ENCODE measurements at regions not wholly inside any gene's neighbourhood (a gene's known extent, or its start where the extent isn't known, plus 50 kb on each side); places are given as distances from the start of the nearest gene placed in this dataset.

DNA sequence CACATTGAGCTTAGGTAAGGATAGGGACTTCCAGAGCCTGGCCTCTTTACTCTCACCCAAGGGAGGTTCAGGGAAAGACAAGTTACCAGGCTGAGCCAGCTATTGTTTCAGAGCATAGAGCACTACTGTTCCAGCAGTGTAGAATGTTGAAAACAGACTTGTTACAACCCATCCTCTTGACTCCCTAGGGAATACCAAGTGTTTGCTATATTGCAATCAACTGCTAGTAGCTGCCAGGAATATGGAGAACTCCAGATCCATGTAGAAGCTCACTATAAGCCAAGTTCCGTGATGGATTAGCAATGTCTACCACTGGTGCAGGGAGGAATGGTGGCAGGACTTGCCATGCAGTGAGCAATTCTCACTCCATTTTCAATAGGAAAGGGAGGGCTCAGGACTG lies 199.8 kb upstream of the RBM19 start:
- TF ChIP-seq RAD21 (conservative IDR thresholded peaks at IDR 0.05) = no peak
- TF ChIP-seq TAF1 (IDR thresholded peaks at IDR 0.05; ENCODE audit: low read depth) = no peak
- no peak for TF ChIP-seq POLR2AphosphoS5 (IDR thresholded peaks at IDR 0.05)
- no peak for TF ChIP-seq EP300 (conservative IDR thresholded peaks at IDR 0.05; ENCODE audit: poor library complexity, severe bottlenecking)
- H3K4me2 ChIP-seq (ENCODE audit: low read length) = no peak overlapping the region
- H3K27ac ChIP-seq (ENCODE audit: low read length) = no peak overlapping the region
- H3K79me2 ChIP-seq (replicated peaks; ENCODE audit: insufficient read depth, low read length) = no peaks in the 10 kb centered on the region
- H3K4me3 ChIP-seq (ENCODE audit: low read length) = no peak overlapping the region
- H3K9me2 ChIP-seq (ENCODE audit: insufficient read depth, low read length) = no peaks in the 10 kb centered on the region
- no peaks in the 10 kb centered on the region for H3F3A ChIP-seq (ENCODE audit: insufficient read depth, low read length, poor library complexity, severe bottlenecking)
- no peak overlapping the region for H2AFZ ChIP-seq (ENCODE audit: low read depth, low read length)
- no peaks in the 10 kb centered on the region for H4K20me1 ChIP-seq (ENCODE audit: insufficient read depth)
- H3K27me3 ChIP-seq (ENCODE audit: insufficient read depth, low read depth, low read length) = no peaks in the 10 kb centered on the region
- H3K9ac ChIP-seq (ENCODE audit: low read length) = no peak overlapping the region
- no peaks in the 10 kb centered on the region for H3K36me3 ChIP-seq (ENCODE audit: insufficient read depth, low read length)
- no peaks in the 10 kb centered on the region for H3K9me3 ChIP-seq (ENCODE audit: low read length)

DNA sequence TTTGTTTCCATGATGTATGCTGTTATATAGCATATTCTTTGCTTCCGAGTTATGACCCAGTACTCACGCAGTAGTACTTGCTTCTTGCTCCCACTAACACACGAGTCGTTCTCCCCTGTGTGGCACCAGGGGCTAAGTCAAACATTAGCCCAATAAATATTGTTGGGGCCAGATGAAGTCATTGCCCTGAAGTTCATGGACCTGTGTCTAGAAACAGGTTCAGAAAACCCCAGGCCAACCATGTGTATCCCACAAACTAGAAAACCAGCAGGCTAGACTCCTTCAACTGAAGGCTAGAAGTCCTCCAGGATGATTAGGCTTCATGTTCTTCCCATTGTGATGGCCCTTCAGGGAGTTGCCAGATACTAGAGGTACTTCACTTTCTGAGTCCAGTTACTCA lies 198.2 kb upstream of the RBM19 start:
- Histone ChIP-seq H3K4me3 (ENCODE audit: low read length) (no peak overlapping the region), H3K9ac (ENCODE audit: low read length) (no peak overlapping the region), H3K79me2 (replicated peaks; ENCODE audit: insufficient read depth, low read length) (no peaks in the 10 kb centered on the region), H3K36me3 (ENCODE audit: insufficient read depth, low read length) (no peaks in the 10 kb centered on the region), H3F3A (ENCODE audit: insufficient read depth, low read length, poor library complexity, severe bottlenecking) (no peaks in the 10 kb centered on the region), H3K9me3 (ENCODE audit: low read length) (no peaks in the 10 kb centered on the region), H4K20me1 (ENCODE audit: insufficient read depth) (no peaks in the 10 kb centered on the region), H3K4me2 (ENCODE audit: low read length) (no peak overlapping the region), H3K9me2 (ENCODE audit: insufficient read depth, low read length) (no peaks in the 10 kb centered on the region), H2AFZ (ENCODE audit: low read depth, low read length) (no peak overlapping the region), H3K27me3 (ENCODE audit: insufficient read depth, low read depth, low read length) (no peaks in the 10 kb centered on the region), H3K27ac (ENCODE audit: low read length) (no peak overlapping the region)
- no peak for TF ChIP-seq RAD21 (conservative IDR thresholded peaks at IDR 0.05)
- TF ChIP-seq EZH2 (IDR thresholded peaks at IDR 0.05; ENCODE audit: borderline replicate concordance, insufficient read depth, low read length, poor library complexity, severe bottlenecking) = no peak
- TF ChIP-seq, protein P1, sequence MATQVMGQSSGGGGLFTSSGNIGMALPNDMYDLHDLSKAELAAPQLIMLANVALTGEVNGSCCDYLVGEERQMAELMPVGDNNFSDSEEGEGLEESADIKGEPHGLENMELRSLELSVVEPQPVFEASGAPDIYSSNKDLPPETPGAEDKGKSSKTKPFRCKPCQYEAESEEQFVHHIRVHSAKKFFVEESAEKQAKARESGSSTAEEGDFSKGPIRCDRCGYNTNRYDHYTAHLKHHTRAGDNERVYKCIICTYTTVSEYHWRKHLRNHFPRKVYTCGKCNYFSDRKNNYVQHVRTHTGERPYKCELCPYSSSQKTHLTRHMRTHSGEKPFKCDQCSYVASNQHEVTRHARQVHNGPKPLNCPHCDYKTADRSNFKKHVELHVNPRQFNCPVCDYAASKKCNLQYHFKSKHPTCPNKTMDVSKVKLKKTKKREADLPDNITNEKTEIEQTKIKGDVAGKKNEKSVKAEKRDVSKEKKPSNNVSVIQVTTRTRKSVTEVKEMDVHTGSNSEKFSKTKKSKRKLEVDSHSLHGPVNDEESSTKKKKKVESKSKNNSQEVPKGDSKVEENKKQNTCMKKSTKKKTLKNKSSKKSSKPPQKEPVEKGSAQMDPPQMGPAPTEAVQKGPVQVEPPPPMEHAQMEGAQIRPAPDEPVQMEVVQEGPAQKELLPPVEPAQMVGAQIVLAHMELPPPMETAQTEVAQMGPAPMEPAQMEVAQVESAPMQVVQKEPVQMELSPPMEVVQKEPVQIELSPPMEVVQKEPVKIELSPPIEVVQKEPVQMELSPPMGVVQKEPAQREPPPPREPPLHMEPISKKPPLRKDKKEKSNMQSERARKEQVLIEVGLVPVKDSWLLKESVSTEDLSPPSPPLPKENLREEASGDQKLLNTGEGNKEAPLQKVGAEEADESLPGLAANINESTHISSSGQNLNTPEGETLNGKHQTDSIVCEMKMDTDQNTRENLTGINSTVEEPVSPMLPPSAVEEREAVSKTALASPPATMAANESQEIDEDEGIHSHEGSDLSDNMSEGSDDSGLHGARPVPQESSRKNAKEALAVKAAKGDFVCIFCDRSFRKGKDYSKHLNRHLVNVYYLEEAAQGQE (IDR thresholded peaks at IDR 0.05; ENCODE audit: borderline replicate concordance) = no peak
- no peak for TF ChIP-seq POLR2AphosphoS5 (IDR thresholded peaks at IDR 0.05)
- TF ChIP-seq SMC3 (conservative IDR thresholded peaks at IDR 0.05; ENCODE audit: poor library complexity) = no peak
- no peak for TF ChIP-seq EP300 (conservative IDR thresholded peaks at IDR 0.05; ENCODE audit: poor library complexity, severe bottlenecking)
- no peak for TF ChIP-seq TAF1 (IDR thresholded peaks at IDR 0.05; ENCODE audit: low read depth)
- no peak for TF ChIP-seq MXI1 (conservative IDR thresholded peaks at IDR 0.05; ENCODE audit: poor library complexity, severe bottlenecking)
- TF ChIP-seq, protein P2, sequence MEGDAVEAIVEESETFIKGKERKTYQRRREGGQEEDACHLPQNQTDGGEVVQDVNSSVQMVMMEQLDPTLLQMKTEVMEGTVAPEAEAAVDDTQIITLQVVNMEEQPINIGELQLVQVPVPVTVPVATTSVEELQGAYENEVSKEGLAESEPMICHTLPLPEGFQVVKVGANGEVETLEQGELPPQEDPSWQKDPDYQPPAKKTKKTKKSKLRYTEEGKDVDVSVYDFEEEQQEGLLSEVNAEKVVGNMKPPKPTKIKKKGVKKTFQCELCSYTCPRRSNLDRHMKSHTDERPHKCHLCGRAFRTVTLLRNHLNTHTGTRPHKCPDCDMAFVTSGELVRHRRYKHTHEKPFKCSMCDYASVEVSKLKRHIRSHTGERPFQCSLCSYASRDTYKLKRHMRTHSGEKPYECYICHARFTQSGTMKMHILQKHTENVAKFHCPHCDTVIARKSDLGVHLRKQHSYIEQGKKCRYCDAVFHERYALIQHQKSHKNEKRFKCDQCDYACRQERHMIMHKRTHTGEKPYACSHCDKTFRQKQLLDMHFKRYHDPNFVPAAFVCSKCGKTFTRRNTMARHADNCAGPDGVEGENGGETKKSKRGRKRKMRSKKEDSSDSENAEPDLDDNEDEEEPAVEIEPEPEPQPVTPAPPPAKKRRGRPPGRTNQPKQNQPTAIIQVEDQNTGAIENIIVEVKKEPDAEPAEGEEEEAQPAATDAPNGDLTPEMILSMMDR (IDR thresholded peaks at IDR 0.05; ENCODE audit: poor library complexity, severe bottlenecking) = no peak

DNA sequence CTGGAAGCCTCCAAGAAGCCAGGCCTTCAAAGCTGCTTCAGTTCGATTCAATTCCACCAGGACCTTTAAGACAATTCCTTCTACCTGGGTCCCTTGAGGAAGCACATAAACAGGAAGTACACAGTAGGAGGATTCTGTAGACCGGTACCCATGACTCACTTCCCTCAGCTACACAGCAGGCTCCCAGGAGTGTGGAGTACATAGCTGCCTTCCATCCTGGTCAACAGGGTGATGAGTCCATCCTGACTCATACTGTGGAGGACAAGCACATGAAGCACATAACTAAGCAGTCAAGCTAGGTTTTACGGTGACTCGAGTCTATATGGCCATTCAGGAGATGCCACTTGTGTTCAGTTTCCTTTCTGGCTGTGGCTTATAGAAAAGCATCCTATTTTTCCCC lies 197.6 kb upstream of the RBM19 start:
- Histone ChIP-seq H3K27me3 (ENCODE audit: insufficient read depth, low read depth, low read length) (no peaks in the 10 kb centered on the region), H3K79me2 (replicated peaks; ENCODE audit: insufficient read depth, low read length) (no peaks in the 10 kb centered on the region)

More for the DNA sequence above, 197.6 kb upstream of the RBM19 start:
- Histone ChIP-seq H3F3A (ENCODE audit: insufficient read depth, low read length, poor library complexity, severe bottlenecking) (no peaks in the 10 kb centered on the region), H4K20me1 (ENCODE audit: insufficient read depth) (no peaks in the 10 kb centered on the region), H3K9ac (ENCODE audit: low read length) (no peak overlapping the region), H2AFZ (ENCODE audit: low read depth, low read length) (no peak overlapping the region), H3K36me3 (ENCODE audit: insufficient read depth, low read length) (no peaks in the 10 kb centered on the region), H3K4me3 (ENCODE audit: low read length) (no peak overlapping the region), H3K4me2 (ENCODE audit: low read length) (no peak overlapping the region), H3K9me3 (ENCODE audit: low read length) (no peaks in the 10 kb centered on the region), H3K9me2 (ENCODE audit: insufficient read depth, low read length) (no peaks in the 10 kb centered on the region), H3K27ac (ENCODE audit: low read length) (no peak overlapping the region)
- TF ChIP-seq EZH2 (IDR thresholded peaks at IDR 0.05; ENCODE audit: borderline replicate concordance, insufficient read depth, low read length, poor library complexity, severe bottlenecking) (no peak), POLR2AphosphoS5 (IDR thresholded peaks at IDR 0.05) (no peak), TAF1 (IDR thresholded peaks at IDR 0.05; ENCODE audit: low read depth) (no peak), SMC3 (conservative IDR thresholded peaks at IDR 0.05; ENCODE audit: poor library complexity) (no peak), RAD21 (conservative IDR thresholded peaks at IDR 0.05) (no peak), EP300 (conservative IDR thresholded peaks at IDR 0.05; ENCODE audit: poor library complexity, severe bottlenecking) (no peak), MXI1 (conservative IDR thresholded peaks at IDR 0.05; ENCODE audit: poor library complexity, severe bottlenecking) (no peak)
- TF ChIP-seq, protein P1 (IDR thresholded peaks at IDR 0.05; ENCODE audit: borderline replicate concordance) = no peak
- TF ChIP-seq, protein P2 (IDR thresholded peaks at IDR 0.05; ENCODE audit: poor library complexity, severe bottlenecking) = no peak

Data from neural cell (in vitro differentiated cells).